ENCODE measurements at regions not wholly inside any gene's neighbourhood (a gene's known extent, or its start where the extent isn't known, plus 50 kb on each side); places are given as distances from the start of the nearest gene placed in this dataset.

DNA sequence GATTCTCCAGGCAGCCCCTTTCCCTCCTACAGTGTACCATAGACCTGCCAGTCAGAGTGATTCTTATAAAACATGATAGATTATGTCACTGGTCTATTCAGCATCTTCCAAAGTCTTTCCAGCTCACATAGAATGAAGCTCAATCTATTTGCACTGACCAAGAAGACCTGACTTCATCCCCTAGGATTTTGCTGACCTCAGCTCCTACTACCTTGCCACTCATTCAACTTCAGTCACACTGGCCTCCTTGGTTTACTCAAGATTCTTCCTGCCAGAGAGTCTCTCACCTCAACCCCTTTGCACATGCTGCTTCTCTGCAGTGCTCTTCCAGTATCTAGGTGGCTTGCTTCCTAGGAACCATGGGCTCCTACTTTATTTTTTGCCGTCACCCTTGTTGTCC lies 392.9 kb downstream of the PID1 start:
- in situ Hi-C loops (cut with HindIII; ENCODE audit: low pct_unique_long_range_greater_than_20kb, low sequenced_read_pairs), result no loop called here
- no peak for DNase-seq (ENCODE audit: low read depth in 1 of 2, low spot score in 1 of 2)
- TF ChIP-seq JUND (IDR thresholded peaks at IDR 0.05; ENCODE audit: low read depth), result no peak

DNA sequence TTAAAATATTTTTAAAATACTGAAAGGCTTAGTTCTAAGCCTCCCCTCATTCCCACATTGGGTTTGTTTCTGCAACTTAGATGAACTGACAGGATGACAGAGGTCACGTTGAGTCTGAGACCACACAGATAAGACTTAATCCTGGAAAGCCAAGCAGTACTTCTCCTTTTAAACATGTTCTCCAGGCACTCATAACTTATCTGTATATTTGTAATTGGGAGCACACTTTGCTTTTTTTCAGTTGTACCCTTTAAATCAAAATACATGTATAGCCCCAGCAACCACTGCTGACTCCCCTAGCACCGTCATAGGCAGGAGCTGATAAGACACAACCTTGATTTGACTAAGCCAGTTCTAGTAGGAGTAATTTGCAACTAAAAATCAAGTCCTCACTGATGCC lies 394.8 kb downstream of the PID1 start:
- in situ Hi-C loops (cut with HindIII; ENCODE audit: low pct_unique_long_range_greater_than_20kb, low sequenced_read_pairs), result no loop called here
- no peak for TF ChIP-seq JUND (IDR thresholded peaks at IDR 0.05; ENCODE audit: low read depth)
- no peak for DNase-seq (ENCODE audit: low read depth in 1 of 2, low spot score in 1 of 2)

DNA sequence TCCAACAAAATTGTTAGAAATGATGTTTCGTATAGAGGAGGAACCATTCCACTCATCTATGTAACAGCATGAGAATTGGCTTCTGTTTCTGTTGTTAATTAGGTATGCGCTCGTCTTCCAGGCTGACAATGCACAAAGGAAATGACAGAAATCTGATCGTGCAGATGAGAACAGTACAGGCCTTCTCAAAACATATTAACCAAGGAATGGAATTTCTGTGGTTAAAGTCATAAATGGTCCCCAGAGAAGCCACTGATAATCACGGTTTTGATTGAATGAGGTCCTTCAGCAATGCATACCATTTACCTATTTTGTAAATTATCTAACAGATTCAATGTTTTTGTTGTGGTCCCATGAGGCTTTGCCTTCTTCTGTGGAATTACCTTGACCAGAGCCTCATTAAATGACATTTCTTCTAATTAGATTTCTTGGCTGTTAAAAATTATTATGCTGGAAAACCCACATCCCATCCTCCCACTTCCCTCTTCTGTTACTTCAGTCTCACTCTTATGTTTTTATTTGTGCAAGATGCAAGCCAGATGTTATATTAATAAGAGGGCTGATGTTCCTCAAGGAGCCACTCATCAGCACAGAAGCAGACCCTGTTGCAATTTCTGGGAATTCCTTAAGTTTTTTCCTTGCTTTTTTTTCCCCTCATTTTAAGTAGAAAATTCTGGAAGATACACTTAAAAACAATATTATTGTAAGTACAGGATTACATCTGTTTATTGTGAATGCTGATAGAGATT lies 395.8 kb downstream of the PID1 start:
- no peak for DNase-seq (ENCODE audit: low read depth in 1 of 2, low spot score in 1 of 2)
- in situ Hi-C loops (cut with HindIII; ENCODE audit: low pct_unique_long_range_greater_than_20kb, low sequenced_read_pairs), result no loop called here
- no peak for TF ChIP-seq JUND (IDR thresholded peaks at IDR 0.05; ENCODE audit: low read depth)

DNA sequence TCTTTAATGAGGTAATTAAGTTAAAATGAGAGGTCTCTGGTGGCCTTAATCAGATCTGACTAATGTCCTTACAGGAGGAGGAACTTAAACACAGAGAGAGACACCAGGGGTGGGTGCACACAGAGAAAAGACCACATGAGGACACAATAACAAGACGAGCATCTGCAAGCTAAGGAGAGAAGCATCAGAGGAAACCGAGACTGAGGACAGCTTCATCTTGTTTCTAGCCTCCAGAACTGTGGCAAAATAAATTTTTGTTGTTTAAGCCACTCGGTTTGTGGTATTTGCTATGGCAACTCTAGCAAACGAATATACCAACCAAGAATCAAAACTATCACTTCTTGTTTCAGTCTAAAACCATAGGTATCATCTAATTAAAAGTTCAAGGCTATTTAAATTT lies 400.1 kb downstream of the PID1 start:
- no peak for DNase-seq (ENCODE audit: low read depth in 1 of 2, low spot score in 1 of 2)
- TF ChIP-seq JUND (IDR thresholded peaks at IDR 0.05; ENCODE audit: low read depth), result no peak
- in situ Hi-C loops (cut with HindIII; ENCODE audit: low pct_unique_long_range_greater_than_20kb, low sequenced_read_pairs), result no loop called here

DNA sequence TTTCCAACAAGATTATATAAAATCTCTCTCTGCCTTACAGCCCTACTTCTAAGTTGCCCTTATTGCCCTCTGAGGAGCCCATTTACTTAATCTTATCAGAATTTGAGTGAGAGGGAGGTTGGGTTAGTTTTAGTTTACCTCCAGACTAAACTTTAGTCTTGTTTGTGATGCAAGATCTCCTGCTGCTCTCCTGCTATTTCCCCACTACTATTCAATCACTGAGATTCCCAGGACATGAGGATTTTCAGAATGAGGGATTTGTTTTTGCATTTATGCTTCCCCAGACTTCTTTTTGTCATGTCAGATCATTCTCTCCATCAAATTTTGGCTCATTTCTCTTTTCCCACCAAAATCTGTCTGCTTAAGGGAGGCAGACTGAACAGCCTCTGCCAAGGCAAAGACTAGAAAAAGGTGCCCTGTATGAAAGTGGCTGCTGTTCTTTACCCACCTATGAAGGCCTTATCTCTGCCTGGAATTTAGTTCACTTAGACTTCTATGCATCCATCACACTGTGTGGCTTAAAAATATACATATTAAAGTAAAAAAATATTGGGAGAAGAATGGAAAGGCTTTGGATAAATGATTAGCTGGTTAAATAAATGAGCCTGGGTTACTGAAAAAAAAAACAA lies 401.3 kb downstream of the PID1 start:
- in situ Hi-C loops (cut with HindIII; ENCODE audit: low pct_unique_long_range_greater_than_20kb, low sequenced_read_pairs), result no loop called here
- no peak for TF ChIP-seq JUND (IDR thresholded peaks at IDR 0.05; ENCODE audit: low read depth)
- no peak for DNase-seq (ENCODE audit: low read depth in 1 of 2, low spot score in 1 of 2)

DNA sequence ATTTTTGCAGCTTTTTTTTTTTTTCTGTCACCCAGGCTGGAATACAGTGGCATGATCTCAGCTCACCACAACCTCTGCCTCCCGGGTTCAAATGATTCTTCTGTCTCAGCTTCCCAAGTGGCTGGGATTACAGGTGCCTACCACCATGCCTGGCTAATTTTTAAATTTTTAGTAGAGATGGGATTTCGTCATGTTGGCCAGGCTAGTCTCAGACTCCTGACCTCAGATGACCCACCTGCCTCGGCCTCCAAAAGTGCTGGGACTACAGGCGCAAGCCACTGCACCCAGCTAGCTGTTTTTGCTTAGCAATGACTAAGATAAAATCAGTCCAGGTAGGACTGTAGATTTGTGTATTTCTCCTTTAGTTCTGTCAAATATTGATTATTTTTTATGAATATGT lies 403.7 kb downstream of the PID1 start:
- DNase-seq (ENCODE audit: low read depth in 1 of 2, low spot score in 1 of 2), result no peak
- no peak for TF ChIP-seq JUND (IDR thresholded peaks at IDR 0.05; ENCODE audit: low read depth)
- in situ Hi-C loops (cut with HindIII; ENCODE audit: low pct_unique_long_range_greater_than_20kb, low sequenced_read_pairs), result no loop called here

DNA sequence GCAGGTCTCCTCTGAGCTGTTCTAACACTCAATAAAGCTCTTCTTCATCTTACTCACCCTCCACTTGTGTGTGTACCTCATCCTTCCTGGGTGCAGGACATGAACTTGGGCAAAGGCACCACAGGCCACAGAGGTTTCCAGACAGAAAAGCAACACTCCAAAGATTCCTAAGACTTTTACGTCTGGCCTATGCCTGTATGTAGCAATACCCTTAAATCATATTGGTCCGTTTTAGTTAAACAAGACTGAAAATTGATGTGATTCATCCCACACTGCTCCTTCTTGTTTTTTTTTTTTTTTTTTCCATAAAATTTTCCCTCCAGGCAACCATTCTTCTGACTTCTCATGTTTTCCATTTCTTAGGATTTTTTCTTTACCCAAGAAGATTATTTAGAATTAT lies 404.3 kb downstream of the PID1 start:
- no peak for DNase-seq (ENCODE audit: low read depth in 1 of 2, low spot score in 1 of 2)
- TF ChIP-seq JUND (IDR thresholded peaks at IDR 0.05; ENCODE audit: low read depth), result no peak
- in situ Hi-C loops (cut with HindIII; ENCODE audit: low pct_unique_long_range_greater_than_20kb, low sequenced_read_pairs), result no loop called here

DNA sequence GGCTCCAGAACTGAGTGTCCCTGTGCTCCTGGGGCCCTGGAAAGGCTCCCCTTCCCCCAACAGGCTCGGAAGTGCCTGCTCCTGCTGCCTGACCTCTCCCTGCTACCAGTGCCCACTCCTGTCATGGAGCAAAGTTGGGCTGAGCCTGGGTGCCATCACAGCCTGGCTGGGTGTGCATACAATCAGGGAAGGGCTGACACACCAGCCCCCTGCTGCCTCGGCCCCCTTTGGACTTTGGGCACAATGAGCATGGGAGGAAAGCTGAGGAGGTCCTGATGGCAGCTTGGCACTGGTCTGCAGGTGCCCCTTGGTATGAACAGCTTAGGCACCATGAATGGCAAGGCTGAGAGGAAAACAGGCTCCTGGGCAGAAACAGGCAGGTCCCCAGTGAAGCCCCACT lies 405.0 kb downstream of the PID1 start:
- no peak for TF ChIP-seq JUND (IDR thresholded peaks at IDR 0.05; ENCODE audit: low read depth)
- no peak for DNase-seq (ENCODE audit: low read depth in 1 of 2, low spot score in 1 of 2)
- in situ Hi-C loops (cut with HindIII; ENCODE audit: low pct_unique_long_range_greater_than_20kb, low sequenced_read_pairs), result no loop called here

DNA sequence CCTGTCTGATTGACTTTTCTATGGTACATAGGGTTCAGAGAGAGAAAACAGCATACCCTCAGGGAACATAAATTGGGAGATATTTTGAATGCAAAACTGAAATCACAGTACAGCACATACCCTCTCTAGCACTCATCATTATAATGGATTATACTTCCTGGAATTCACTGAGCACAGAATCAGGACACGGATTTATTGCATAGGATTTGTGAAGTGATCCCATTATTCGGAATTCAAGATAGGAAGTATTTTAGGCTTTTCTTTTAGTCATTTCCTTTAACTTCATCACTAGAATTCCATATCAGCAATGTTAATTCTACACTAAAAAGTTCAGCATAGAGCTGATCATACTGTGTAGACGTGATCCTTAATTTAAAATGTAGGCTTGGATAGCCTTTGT lies 407.0 kb downstream of the PID1 start:
- in situ Hi-C loops (cut with HindIII; ENCODE audit: low pct_unique_long_range_greater_than_20kb, low sequenced_read_pairs), result no loop called here
- TF ChIP-seq JUND (IDR thresholded peaks at IDR 0.05; ENCODE audit: low read depth), result no peak
- DNase-seq (ENCODE audit: low read depth in 1 of 2, low spot score in 1 of 2), result no peak

DNA sequence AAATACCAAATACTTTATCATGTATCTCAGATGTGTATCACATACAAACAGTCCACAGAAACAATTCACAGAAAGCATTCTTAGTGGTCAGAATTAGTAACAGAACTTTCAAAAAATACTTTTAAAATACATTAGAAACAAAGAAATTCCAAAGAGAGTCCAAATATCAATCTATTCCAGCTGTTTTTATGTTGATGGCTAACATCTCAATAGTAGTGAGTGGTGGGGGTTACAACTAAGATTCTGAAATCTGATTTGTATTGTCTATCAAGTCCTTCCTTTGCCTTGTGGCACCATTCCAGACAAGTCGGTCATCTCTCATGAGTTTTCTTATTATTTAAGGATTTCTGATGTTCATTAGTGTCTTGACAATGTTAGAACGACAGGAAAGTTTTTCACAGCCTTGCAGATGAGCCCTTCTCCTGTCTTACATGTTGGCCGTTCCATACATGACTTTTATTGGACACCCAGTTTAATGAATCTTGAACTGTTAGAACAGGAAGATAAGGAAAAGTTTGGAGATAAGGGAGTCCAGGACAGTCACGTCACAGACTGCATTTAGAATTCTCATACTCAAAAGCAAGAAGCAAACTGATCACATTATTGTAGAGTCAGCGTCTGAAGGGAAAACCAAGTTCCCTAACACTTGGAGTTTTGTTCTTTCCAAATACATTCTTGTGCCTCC lies 410.3 kb downstream of the PID1 start:
- in situ Hi-C loops (cut with HindIII; ENCODE audit: low pct_unique_long_range_greater_than_20kb, low sequenced_read_pairs), result no loop called here
- no peak for TF ChIP-seq JUND (IDR thresholded peaks at IDR 0.05; ENCODE audit: low read depth)

DNA sequence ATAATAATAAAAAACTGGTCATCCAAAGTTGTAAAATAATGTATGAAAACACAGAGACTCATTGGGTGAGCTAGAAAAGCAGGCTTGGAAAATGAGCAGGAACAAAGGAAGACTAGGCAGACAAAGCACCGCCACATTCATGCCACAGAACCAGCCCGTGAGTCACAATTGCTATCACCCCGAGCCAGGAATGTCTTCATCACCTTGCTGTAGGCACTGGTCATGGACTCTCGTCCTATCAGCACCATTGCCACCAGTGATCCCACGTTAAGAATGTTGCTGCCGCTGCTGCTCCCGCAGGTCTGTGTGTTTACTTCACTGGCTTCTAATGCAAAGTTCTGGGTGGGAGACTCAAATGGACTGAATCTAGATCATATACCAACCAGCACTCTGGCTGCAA lies 417.9 kb downstream of the PID1 start:
- in situ Hi-C loops (cut with HindIII; ENCODE audit: low pct_unique_long_range_greater_than_20kb, low sequenced_read_pairs), result no loop called here
- DNase-seq (ENCODE audit: low read depth in 1 of 2, low spot score in 1 of 2), result no peak
- TF ChIP-seq JUND (IDR thresholded peaks at IDR 0.05; ENCODE audit: low read depth), result no peak

More for the DNA sequence above, 410.3 kb downstream of the PID1 start:
- no peak for DNase-seq (ENCODE audit: low read depth in 1 of 2, low spot score in 1 of 2)

DNA sequence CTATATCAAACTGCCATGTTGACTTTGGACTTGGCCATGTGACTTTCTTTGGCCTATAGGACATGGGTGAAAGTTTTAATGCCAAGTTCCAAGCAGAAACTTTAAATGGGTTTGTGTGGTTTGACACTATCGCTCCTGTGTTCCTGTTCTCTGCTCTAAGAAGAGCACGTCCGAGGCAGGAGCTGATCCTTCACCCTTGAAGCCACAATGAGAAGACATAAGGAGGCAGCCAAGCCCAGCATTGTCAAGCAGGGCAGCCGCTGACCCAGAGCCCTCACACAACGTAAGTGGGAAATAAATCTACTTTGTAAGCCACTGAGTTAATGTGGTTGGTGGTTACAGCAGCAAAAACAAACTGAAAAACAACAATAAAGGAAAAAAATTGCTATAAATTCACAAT lies 422.4 kb downstream of the PID1 start:
- no peak for DNase-seq (ENCODE audit: low read depth in 1 of 2, low spot score in 1 of 2)
- no peak for TF ChIP-seq JUND (IDR thresholded peaks at IDR 0.05; ENCODE audit: low read depth)
- in situ Hi-C loops (cut with HindIII; ENCODE audit: low pct_unique_long_range_greater_than_20kb, low sequenced_read_pairs), result no loop called here

DNA sequence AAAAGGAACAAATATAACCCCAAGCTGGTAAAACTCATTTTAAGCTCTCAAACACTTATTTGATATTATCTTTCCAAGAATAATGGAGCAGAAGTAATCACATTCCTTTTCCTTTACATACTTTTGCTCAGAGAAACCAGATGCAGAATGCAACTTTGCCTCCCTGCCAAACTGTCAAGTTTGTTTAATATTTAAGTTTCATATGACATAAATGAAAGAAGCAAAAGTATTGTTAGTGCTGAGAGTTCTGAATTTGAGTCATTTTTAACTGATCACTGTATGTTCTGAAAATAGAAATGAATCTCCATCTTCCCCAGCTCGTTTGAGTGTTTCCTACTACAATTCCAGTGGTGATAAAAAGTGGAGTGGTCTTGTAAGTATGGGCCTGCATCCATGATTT lies 423.4 kb downstream of the PID1 start:
- TF ChIP-seq JUND (IDR thresholded peaks at IDR 0.05; ENCODE audit: low read depth), result no peak
- no peak for DNase-seq (ENCODE audit: low read depth in 1 of 2, low spot score in 1 of 2)
- in situ Hi-C loops (cut with HindIII; ENCODE audit: low pct_unique_long_range_greater_than_20kb, low sequenced_read_pairs), result no loop called here

All from T47D (cell line).